Motor neuron (in vitro differentiated cells): ENCODE measurements at regions not wholly inside any gene's neighbourhood (a gene's known extent, or its start where the extent isn't known, plus 50 kb on each side); places are given as distances from the start of the nearest gene placed in this dataset.

Experiments used
- ATAC-seq, 8 experiments: fragments of 200-7000 bp; cut with Tn5 transposase; replicated peaks in 6 of 8; 2 replicates each; pipeline ENCODE4 v1.8.0; 2021; ENCODE audit warnings: mild to moderate bottlenecking in 8 of 8, moderate library complexity in 8 of 8
- H3K27ac ChIP-seq, 2 donors: fragments of 250-450 bp; sonication (Bioruptor Pico); 2 replicates each; pipeline ENCODE4 v1.9.0; 2021; ENCODE audit warnings: antibody characterized with exemption in 2 of 2, mild to moderate bottlenecking in 2 of 2, moderate library complexity in 1 of 2
- H3K4me1 ChIP-seq, 2 donors: fragments of 250-450 bp; sonication (Bioruptor Pico); replicated peaks in 1 of 2; 2 replicates each; pipeline ENCODE4 v1.6.1; 2021; ENCODE audit warnings: antibody characterized with exemption in 2 of 2, mild to moderate bottlenecking in 2 of 2, moderate library complexity in 1 of 2
- H3K4me3 ChIP-seq, 5 donors: fragments of 250-450 bp; sonication (Bioruptor Pico); 2 replicates each; pipeline ENCODE4 v1.9.0; 2021; ENCODE audit warnings: antibody characterized with exemption in 5 of 5, mild to moderate bottlenecking in 5 of 5, moderate library complexity in 4 of 5
- whole genome bisulfite sequencing, 10 experiments: fragments of 450-650 bp; shearing (Covaris generic); methylation state at CpG; one replicate each; pipeline ENCODE4 v1.0.0; 2022; 5-methylcytosine and 5-hydroxymethylcytosine counted together
- in situ Hi-C, 9 experiments: fragments of 400-800 bp; cut with MboI; loops; one replicate each; pipeline ENCODE4 v1.15.0; 2021; ENCODE audit warnings: low sequenced_read_pairs in 9 of 9, low pct_unique_long_range_greater_than_20kb in 2 of 9; ENCODE audit not compliant: unreplicated experiment in 9 of 9

DNA sequence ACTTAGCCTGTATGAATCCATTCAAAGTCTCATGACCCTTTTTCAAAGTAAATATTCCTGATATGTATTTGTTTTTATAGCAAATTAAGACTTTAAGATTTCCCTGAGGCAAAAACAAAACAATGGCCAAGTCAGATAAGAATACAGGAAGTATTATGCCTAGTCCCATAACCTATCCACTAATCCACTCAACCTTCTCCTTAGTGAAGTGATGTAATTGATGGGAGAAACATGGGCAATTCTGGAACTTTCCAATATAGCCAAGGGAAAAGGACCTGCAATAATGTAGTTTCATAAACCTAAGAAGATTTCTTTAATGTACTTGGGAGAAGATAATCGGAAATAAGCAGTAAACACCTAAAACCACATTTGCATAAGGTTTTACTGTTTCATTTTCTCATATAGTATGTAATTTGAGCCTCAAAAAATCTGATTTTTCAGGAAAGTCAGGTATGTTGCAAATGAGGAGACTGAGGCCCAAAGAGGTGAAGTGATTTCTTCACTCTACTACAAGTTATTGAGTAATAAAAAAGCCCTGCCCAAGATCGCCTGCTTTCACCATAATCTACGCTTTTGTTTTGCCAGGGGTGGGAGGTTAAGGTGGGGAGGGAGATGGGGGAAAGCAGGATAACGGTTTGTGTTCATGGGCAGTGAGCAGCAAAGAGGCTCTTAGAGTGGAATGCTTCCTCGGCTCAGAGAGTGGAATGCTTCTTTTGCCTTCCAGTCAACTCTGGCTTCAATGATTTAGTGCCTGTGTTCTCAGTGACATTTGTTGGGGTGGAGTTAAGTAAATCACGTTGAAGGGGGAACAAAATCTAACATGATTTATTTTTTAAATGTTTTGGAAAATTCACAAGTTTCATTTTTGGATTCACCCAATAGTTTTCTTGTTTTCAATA lies 95.0 kb upstream of the FNDC3B start:
- H3K27ac ChIP-seq: no peak overlapping the region
- peaks cover 6 to 7% of the 10 kb centered on the region in 2 donors for H3K4me1 ChIP-seq
- ATAC-seq: peak in 6 of 8 experiments; percentile 19 to 83 (median 75)
- in situ Hi-C loops: no loop called here
- WGBS, 10 experiments: 0 to 46% (median 29%) methylated on average over 1 to 5 of the region's 6 CpGs; no CpG with 5 or more reads in 1 of the 10 experiments
- no peak overlapping the region for H3K4me3 ChIP-seq

DNA sequence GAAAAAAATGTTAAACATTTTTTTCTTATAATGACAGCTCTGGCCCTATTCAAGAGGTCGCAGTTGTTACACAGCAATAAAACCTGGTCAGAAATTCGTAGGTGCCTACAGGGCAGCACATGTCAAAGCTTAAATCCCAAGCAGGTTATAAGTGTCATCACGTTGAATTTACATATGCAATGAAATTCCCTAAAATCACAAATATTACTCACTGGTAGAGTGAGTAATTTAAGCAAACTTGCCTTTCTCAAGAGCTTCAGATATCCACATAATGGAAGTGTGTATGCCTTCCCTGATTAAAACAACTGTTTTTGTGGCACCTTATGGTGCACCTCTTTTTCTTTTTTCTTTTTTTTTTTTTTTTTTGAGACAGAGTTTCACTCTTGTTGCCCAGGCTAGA lies 90.7 kb upstream of the FNDC3B start:
- H3K4me3 ChIP-seq: no peak overlapping the region
- WGBS, 10 experiments: 40 to 80% (median 58%) methylated on average over 1 to 3 of the region's 3 CpGs; no CpG with 5 or more reads in 2 of the 10 experiments
- peak in 2 of 8 experiments; percentile 36 to 44 for ATAC-seq
- in situ Hi-C loops: no loop called here
- no peak overlapping the region for H3K27ac ChIP-seq
- peaks cover 20 to 22% of the 10 kb centered on the region in 2 donors for H3K4me1 ChIP-seq

DNA sequence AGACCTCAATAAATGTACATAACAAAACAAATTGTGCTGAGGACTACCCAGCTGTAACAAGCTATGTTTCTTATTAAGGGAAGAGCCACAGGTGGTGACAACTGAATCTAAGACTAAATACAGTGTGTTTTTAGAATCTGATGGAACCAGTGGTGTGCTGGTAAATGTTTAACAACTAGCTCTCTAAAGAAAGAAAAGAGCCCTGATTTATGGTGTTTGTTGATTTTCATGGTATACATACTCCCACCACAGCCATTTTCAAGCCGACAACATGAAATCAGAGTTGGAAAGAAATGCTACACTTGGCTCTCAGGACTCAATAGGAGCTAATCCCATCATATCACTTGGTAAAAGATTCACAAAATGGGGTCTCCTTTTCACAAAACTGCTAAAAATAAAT lies 89.8 kb upstream of the FNDC3B start:
- H3K4me1 ChIP-seq: peaks cover 18 to 21% of the 10 kb centered on the region in 2 donors
- no peak overlapping the region for H3K4me3 ChIP-seq
- no peak for ATAC-seq
- H3K27ac ChIP-seq: no peak overlapping the region
- in situ Hi-C loops: no loop called here
- 0 to 57% (median 12%) methylated on average over 1 of the region's 1 CpG; no CpG with 5 or more reads in 4 of the 10 experiments for WGBS, 10 experiments

DNA sequence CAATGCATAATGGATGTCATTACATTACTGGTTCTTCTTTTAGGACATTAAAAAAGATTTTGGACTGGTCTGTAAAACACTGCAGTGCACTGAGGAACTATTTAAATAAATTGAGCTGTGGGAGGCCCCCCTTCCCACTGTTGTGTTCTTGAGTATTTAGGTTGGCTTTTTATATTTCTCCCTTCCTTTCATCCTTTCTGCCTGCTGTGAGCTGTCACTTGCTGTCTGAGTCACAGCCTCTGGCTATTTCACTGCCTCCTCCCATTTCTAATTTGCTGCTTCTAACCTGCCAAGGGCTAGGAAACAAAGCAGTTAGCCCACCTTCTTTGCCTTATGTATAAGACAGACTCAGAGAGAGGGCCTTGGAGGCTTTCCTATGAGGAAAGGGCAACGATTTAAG lies 89.0 kb upstream of the FNDC3B start:
- Histone ChIP-seq H3K4me1 (peaks cover 24 to 26% of the 10 kb centered on the region in 2 donors), H3K27ac (no peak overlapping the region), H3K4me3 (no peak overlapping the region)
- ATAC-seq: peak; percentile 38 to 97 (median 90)
- in situ Hi-C loops: no loop called here
- WGBS, 10 experiments: 0 to 29% (median 4%) methylated on average over 1 of the region's 1 CpG; no CpG with 5 or more reads in 6 of the 10 experiments

DNA sequence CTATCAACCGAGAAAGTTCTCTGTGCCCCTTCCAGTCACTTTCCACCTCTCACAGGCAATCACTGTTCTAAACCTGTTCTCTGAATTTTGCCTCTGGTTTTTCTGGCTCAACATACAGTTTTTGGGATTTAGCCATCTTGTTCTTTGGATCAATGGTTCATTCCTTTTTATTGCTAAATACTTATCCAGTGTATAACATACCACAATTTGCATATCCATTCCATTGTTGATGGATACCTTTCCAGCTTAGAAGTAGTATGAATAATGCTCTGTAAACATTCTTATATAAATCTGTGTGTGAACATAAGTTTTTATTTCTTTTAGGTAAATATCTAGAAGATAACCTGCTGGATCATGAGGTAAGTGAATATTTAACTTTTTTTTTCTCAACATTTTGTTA lies 87.8 kb upstream of the FNDC3B start:
- no peak overlapping the region for H3K27ac ChIP-seq
- H3K4me3 ChIP-seq: no peak overlapping the region
- ATAC-seq: no peak
- 80 to 100% (median 100%) methylated on average over 1 of the region's 1 CpG; no CpG with 5 or more reads in 6 of the 10 experiments for WGBS, 10 experiments
- peaks cover 32 to 33% of the 10 kb centered on the region in 2 donors for H3K4me1 ChIP-seq
- in situ Hi-C loops: no loop called here

DNA sequence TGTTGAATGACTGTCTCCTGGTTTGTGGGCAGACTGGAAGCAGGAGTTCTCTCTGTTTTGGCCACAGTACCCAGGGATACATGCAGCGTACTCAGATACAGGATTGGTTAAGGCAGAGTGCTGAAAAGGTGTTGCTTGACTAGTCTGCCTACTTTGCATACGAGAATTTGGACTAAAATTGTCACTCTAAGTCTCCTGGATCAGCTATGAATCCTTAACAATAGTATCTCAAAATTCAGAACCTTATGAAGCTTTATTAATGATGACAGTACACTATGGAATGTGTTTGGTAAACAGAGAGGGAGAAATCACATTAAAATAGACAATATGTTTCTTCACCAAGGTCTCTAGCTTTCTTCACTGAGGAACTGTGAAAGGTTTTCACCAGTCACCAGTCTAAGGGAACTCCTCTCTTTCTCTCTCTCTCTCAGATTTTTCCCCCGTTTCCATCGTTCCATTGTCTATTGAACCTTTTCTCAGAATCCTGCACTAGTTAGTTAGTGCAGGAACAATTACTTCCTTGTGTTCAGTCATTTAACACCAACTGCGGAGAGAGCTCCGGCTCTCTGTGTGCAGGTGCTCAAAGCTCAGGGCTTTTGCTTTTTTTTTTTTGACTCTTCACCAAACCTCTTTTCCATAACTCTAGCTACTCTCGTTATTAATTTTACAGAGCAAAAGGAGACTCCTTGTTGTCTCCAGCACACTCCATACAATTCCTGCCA lies 85.9 kb upstream of the FNDC3B start:
- in situ Hi-C loops: no loop called here
- peak in 2 of 8 experiments; percentile 29 to 32 for ATAC-seq
- Histone ChIP-seq H3K4me3 (no peak overlapping the region), H3K4me1 (peaks cover 33% of the 10 kb centered on the region in 2 donors), H3K27ac (no peak overlapping the region)
- WGBS, 10 experiments: 25 to 78% (median 53%) methylated on average over 3 to 7 of the region's 7 CpGs; no CpG with 5 or more reads in 1 of the 10 experiments

DNA sequence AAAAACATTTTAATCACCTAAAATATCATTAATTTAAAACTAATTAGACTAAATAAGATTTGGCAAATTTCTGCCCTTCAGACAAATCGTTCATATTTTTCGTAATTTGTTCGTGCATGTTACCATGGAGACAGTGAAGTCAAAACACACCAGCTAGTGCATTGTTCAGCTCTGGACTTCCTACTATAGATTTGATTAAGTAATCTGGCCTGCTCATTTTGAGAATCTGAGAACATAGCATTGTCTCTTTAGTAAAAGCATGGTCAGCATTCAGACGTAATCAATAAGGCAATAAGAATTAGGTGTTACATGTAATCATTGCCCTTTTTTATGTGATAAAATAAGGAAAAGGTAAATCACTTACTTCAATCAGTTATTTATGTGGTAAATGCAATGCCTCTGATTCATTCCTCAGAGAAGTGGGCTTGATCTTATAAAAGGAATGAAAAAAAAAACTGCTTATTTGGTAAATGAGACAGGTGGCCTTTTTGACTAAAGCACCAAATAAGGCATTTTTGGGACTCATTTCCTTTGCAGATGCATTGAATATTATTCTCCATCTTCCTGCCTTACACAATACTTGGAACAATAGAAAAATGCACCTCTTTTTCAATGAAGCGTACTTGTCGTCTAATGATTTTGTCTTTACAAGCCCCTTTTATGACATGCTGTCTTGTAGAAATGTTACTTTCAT lies 84.5 kb upstream of the FNDC3B start:
- Histone ChIP-seq H3K4me3 (no peak overlapping the region), H3K27ac (no peak overlapping the region), H3K4me1 (peaks cover 31 to 35% of the 10 kb centered on the region in 2 donors)
- in situ Hi-C loops: no loop called here
- 16 to 85% (median 47%) methylated on average over 2 to 6 of the region's 6 CpGs for WGBS, 10 experiments
- peak in 3 of 8 experiments; percentile 38 to 66 (median 39) for ATAC-seq

DNA sequence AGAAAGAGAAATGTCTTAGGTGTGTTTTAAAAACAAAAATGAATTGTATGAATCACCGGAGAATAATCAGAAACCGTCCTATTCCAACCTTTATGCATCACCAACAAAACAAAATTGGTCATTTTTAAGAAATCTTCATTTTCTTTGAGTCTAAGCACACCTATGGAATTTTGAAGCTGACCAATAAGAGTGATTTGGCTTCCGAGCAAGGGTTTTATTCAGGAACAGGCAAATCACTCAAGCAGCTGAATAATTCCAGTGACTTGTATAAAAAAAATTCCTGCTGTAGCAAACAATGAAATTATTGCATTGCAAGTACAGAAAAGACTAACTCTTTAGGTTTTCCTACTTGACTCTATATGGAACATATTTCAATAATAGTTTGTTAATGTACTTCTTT lies 83.8 kb upstream of the FNDC3B start:
- ATAC-seq: no peak
- H3K4me3 ChIP-seq: no peak overlapping the region
- WGBS, 10 experiments: 57 to 100% (median 87%) methylated on average over 1 to 3 of the region's 3 CpGs; no CpG with 5 or more reads in 1 of the 10 experiments
- H3K27ac ChIP-seq: no peak overlapping the region
- in situ Hi-C loops: no loop called here
- peaks cover 25 to 27% of the 10 kb centered on the region in 2 donors for H3K4me1 ChIP-seq

DNA sequence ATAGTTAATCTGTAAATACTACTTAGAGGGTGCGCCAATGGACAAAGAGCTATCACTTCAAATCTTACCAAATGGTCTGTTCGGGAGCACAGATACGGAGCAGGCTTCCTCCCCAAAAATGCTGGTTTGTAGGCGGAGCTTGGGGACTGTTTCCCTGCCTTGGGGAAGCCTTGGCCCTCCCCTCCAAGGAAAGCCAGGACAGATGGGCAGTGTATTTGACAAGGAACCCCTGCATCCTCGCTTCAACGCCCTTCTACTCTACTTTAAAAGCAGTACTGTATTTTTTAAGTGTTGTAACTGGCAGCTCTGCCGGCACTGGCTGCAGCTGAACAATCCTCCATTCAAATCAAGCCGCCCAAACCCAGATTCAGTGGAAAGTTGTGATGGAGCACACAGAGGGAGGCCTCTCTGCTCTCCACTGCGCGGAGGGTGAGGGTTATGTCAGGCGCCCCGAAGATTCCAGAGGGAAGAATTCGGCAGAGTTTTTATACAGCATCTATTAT lies 83.1 kb upstream of the FNDC3B start:
- Histone ChIP-seq H3K4me3 (no peak overlapping the region), H3K4me1 (peaks cover 23 to 24% of the 10 kb centered on the region in 2 donors), H3K27ac (no peak overlapping the region)
- whole genome bisulfite sequencing, 10 experiments: 42 to 100% (median 79%) methylated on average over 1 to 9 of the region's 13 CpGs; no CpG with 5 or more reads in 1 of the 10 experiments
- peak in 5 of 8 experiments; percentile 31 to 70 (median 65) for ATAC-seq
- in situ Hi-C loops: no loop called here

DNA sequence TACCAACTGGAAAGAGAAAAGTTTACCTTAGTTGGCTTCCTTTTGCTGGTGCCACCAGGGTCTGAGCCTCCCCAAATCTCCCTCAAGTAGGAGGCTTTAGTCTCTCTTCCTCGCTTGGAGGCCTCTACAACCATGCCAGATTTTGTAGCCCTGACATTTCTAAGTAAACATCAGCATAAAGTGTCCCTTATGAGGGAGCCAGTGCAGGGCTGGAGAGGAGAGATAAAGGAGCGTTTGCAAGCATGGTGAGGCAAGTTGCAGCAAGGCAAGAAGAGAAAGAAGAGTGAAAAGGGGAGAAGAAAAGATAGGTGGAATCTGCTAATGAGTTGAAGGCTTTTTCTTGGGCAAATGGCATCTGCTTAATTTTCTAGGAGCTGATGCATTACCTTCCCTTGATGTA lies 82.7 kb upstream of the FNDC3B start:
- no peak overlapping the region for H3K27ac ChIP-seq
- whole genome bisulfite sequencing, 10 experiments: 45 to 80% (median 67%) methylated on average over 1 to 2 of the region's 2 CpGs; no CpG with 5 or more reads in 4 of the 10 experiments
- in situ Hi-C loops: no loop called here
- H3K4me1 ChIP-seq: peaks cover 23 to 24% of the 10 kb centered on the region in 2 donors
- no peak overlapping the region for H3K4me3 ChIP-seq
- no peak for ATAC-seq

DNA sequence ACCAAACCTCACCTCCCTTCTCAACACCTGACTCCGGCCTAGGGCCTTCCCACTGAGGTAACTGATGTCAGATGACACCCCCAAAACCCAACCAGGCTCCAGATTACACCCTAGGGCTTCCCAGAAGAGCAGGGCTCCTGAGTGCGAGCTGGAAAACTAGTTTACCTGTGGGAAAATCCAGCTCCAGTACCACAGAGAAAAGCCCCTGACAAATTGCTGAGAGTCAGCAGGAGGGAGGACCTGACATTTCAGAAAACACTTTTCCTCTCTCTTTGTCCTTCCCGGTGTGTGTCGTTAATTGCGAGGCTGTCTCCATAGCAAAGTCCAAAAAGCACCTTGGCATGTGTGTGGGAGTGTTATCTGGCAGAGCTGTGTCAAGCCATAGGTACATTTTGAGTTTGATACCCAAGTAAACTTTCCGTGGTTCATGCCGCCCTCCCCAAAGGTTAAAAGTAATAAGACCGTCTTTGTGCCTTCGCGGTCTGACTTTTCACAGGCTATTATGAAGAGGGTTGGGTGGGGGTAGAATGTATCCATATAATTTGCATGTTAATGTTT lies 79.8 kb upstream of the FNDC3B start:
- H3K27ac ChIP-seq: no peak overlapping the region
- 19 to 100% (median 46%) methylated on average over 1 to 8 of the region's 10 CpGs for WGBS, 10 experiments
- peaks cover 22 to 23% of the 10 kb centered on the region in 2 donors for H3K4me1 ChIP-seq
- in situ Hi-C loops: no loop called here
- no peak overlapping the region for H3K4me3 ChIP-seq
- ATAC-seq: peak in 6 of 8 experiments; percentile 18 to 57 (median 24)

DNA sequence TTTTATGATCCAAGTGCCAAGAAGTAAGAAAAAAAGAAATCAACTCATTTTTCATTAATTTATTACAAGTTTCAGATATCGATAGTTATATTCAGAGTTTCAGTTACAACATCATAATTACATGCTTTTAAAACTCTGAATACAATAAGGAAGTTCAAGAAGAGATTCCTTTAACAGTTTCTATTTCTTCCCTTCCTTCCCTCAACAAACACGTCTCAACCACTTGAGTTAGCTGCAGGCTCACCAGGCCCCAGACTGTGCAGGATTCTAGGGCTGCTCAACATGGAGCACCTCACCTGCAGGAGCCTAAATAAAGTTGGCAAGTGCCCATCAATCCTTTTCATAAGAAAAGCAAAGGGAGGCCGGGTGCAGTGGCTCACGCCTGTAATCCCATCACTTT lies 79.2 kb upstream of the FNDC3B start:
- in situ Hi-C loops: no loop called here
- H3K4me1 ChIP-seq: peaks cover 17 to 18% of the 10 kb centered on the region in 2 donors
- H3K4me3 ChIP-seq: no peak overlapping the region
- no peak for ATAC-seq
- 77 to 100% (median 100%) methylated on average over 1 to 4 of the region's 4 CpGs; no CpG with 5 or more reads in 3 of the 10 experiments for WGBS, 10 experiments
- no peak overlapping the region for H3K27ac ChIP-seq
